CD14-positive monocyte (primary cell): ENCODE measurements at regions not wholly inside any gene's neighbourhood (a gene's known extent, or its start where the extent isn't known, plus 50 kb on each side); places are given as distances from the start of the nearest gene placed in this dataset.

ENCODE experiments used
- DNase-seq, 3 donors: peaks; one replicate each; pipeline ENCODE4 v3.0.0-alpha.2; 2011 to 2022
- H2AFZ ChIP-seq: 2 replicates; pipeline ENCODE4 v1.6.0; 2012; ENCODE audit warnings: mild to moderate bottlenecking, low read depth, low read length, inconsistent platforms; ENCODE audit not compliant: insufficient read depth, poor library complexity, severe bottlenecking
- H3K27ac ChIP-seq, 2 donors: 1 replicate in 1 of 2; 2 replicates in 1 of 2; pipeline ENCODE4 v1.5.1; 2012 to 2013; ENCODE audit warnings: low read length in 2 of 2, control low read depth in 1 of 2, inconsistent platforms in 1 of 2, low read depth in 1 of 2, mild to moderate bottlenecking in 1 of 2
- H3K27me3 ChIP-seq, 2 donors: one replicate each; pipeline versions ENCODE4 v1.6.0 to v1.6.1; 2011 to 2013; ENCODE audit warnings: low read length in 2 of 2; ENCODE audit not compliant: control insufficient read depth in 2 of 2, insufficient read depth in 2 of 2
- H3K36me3 ChIP-seq, 2 donors: replicated peaks in 1 of 2; 1 replicate in 1 of 2; 2 replicates in 1 of 2; pipeline versions ENCODE4 v1.5.1 to v1.6.1; 2012 to 2013; ENCODE audit warnings: low read length in 2 of 2, control low read depth in 1 of 2, inconsistent platforms in 1 of 2, mild to moderate bottlenecking in 1 of 2; ENCODE audit not compliant: insufficient read depth in 2 of 2, control insufficient read depth in 1 of 2
- H3K4me1 ChIP-seq, 2 donors: 1 replicate in 1 of 2; 2 replicates in 1 of 2; pipeline versions ENCODE4 v1.5.1 to v1.6.1; 2012 to 2013; ENCODE audit warnings: low read length in 2 of 2, control low read depth in 1 of 2, inconsistent platforms in 1 of 2, mild to moderate bottlenecking in 1 of 2, moderate library complexity in 1 of 2; ENCODE audit not compliant: insufficient read depth in 2 of 2, control insufficient read depth in 1 of 2
- H3K4me2 ChIP-seq: replicated peaks from 2 replicates; pipeline ENCODE3; 2012; ENCODE audit warnings: low read length, moderate library complexity, mild to moderate bottlenecking; ENCODE audit not compliant: poor library complexity, severe bottlenecking; ENCODE audit errors: extremely low read depth
- H3K4me3 ChIP-seq, 3 experiments: fragments of 200-600 bp in 1 of 3; sonication (generic) in 1 of 3; replicated peaks in 1 of 3; 1 replicate in 2 of 3; 2 replicates in 1 of 3; pipeline ENCODE4 v1.5.1; 2011 to 2013; ENCODE audit warnings: low read length in 3 of 3, mild to moderate bottlenecking in 3 of 3, control low read depth in 2 of 3, low read depth in 2 of 3, inconsistent platforms in 1 of 3, moderate library complexity in 1 of 3
- H3K79me2 ChIP-seq: 2 replicates; pipeline ENCODE4 v1.6.0; 2012; ENCODE audit warnings: mild to moderate bottlenecking, control low read depth, inconsistent platforms, low read length, moderate library complexity; ENCODE audit not compliant: insufficient read depth
- H3K9ac ChIP-seq: 2 replicates; pipeline ENCODE4 v1.6.0; 2017; ENCODE audit warnings: low read length, mild to moderate bottlenecking; ENCODE audit not compliant: insufficient read depth, poor library complexity, severe bottlenecking
- H3K9me3 ChIP-seq, 2 donors: replicated peaks in 1 of 2; 1 replicate in 1 of 2; 2 replicates in 1 of 2; pipeline versions ENCODE4 v1.5.1 to v1.6.1; 2012 to 2013; ENCODE audit warnings: low read length in 2 of 2, control low read depth in 1 of 2; ENCODE audit not compliant: control insufficient read depth in 1 of 2, insufficient read depth in 1 of 2
- H4K20me1 ChIP-seq: 2 replicates; pipeline ENCODE4 v1.6.0; 2012; ENCODE audit warnings: mild to moderate bottlenecking, low read length, control low read depth, moderate library complexity; ENCODE audit not compliant: insufficient read depth
- H3K27ac Mint-ChIP-seq, 7 donors: one replicate each; pipeline ENCODE4 v1.8.0; 2020; ENCODE audit warnings: mild to moderate bottlenecking in 7 of 7, mixed read lengths in 7 of 7, moderate library complexity in 6 of 7, inconsistent platforms in 2 of 7
- H3K27me3 Mint-ChIP-seq, 3 donors: one replicate each; pipeline ENCODE4 v1.8.0; 2021 to 2022; ENCODE audit warnings: low read depth in 3 of 3, mild to moderate bottlenecking in 3 of 3, mixed read lengths in 3 of 3, moderate library complexity in 3 of 3, inconsistent platforms in 1 of 3
- H3K36me3 Mint-ChIP-seq, 2 donors: one replicate each; pipeline ENCODE4 v1.8.0; 2020; ENCODE audit warnings: mixed read lengths in 2 of 2, inconsistent platforms in 1 of 2, mild to moderate bottlenecking in 1 of 2
- H3K4me1 Mint-ChIP-seq: one replicate; pipeline ENCODE4 v1.8.0; 2020; ENCODE audit warnings: mild to moderate bottlenecking, mixed read lengths
- H3K4me3 Mint-ChIP-seq, 2 donors: one replicate each; pipeline ENCODE4 v1.8.0; 2020; ENCODE audit warnings: mild to moderate bottlenecking in 2 of 2, mixed read lengths in 2 of 2, moderate library complexity in 1 of 2
- H3K9me3 Mint-ChIP-seq, 7 donors: one replicate each; pipeline ENCODE4 v1.8.0; 2020 to 2022; ENCODE audit warnings: mixed read lengths in 7 of 7, mild to moderate bottlenecking in 6 of 7, moderate library complexity in 6 of 7, inconsistent platforms in 2 of 7
- CTCF ChIP-seq: fragments of 200-600 bp; IDR thresholded peaks from one replicate; pipeline ENCODE4 v1.8.0; 2022; ENCODE audit warnings: antibody characterized with exemption, mild to moderate bottlenecking
- WGBS: methylation state at CpG from one replicate; pipeline ENCODE4 v1.1.5; 2013; ENCODE audit warnings: missing lambda C conversion rate; ENCODE audit not compliant: insufficient coverage; 5-methylcytosine and 5-hydroxymethylcytosine counted together
- intact Hi-C, 2 donors: fragments of 100-400 bp; cut with micrococcal nuclease; formaldehyde crosslinking; loops; one replicate each; pipeline versions ENCODE4 v1.15.0 to v1.15.1; 2023

- peaks cover 6 to 12% (median 8%) of the 10 kb centered on the region in 3 donors for H3K27me3 Mint-ChIP-seq
Observed at GRCh38 chr2:6748406-6749067, 117.2 kb downstream of the CMPK2 start.

GRCh38 chr2:6749962-6750361 lies 115.7 kb downstream of the CMPK2 start:
- Histone ChIP-seq H2AFZ (no peak overlapping the region), H3K9me3 (no peaks in the 10 kb centered on the region), H4K20me1 (no peaks in the 10 kb centered on the region), H3K79me2 (no peaks in the 10 kb centered on the region), H3K27me3 (no peaks in the 10 kb centered on the region), H3K36me3 (no peaks in the 10 kb centered on the region), H3K9ac (no peak overlapping the region), H3K4me2 (no peak overlapping the region), H3K4me3 (no peak overlapping the region), H3K4me1 (no peaks in the 10 kb centered on the region), H3K27ac (no peak overlapping the region)
- Mint-ChIP-seq H3K9me3 (peaks cover 0 to 7% (median 0%) of the 10 kb centered on the region in 7 donors), H3K4me3 (no peak overlapping the region), H3K27me3 (peaks cover 7 to 19% (median 10%) of the 10 kb centered on the region in 3 donors), H3K27ac (no peak overlapping the region), H3K4me1 (no peaks in the 10 kb centered on the region), H3K36me3 (no peaks in the 10 kb centered on the region)
- WGBS, result 70% methylated on average over 2 of the region's 2 CpGs
- intact Hi-C loops, result no loop called here
- no peak for DNase-seq
- TF ChIP-seq CTCF, result no peak

More at GRCh38 chr2:6748406-6749067, 117.2 kb downstream of the CMPK2 start:
- no peak overlapping the region for H3K27ac ChIP-seq
- H4K20me1 ChIP-seq, result no peaks in the 10 kb centered on the region
- H3K9me3 ChIP-seq, result no peaks in the 10 kb centered on the region
- no peaks in the 10 kb centered on the region for H3K79me2 ChIP-seq
- H2AFZ ChIP-seq, result no peak overlapping the region
- intact Hi-C loops, result no loop called here
- H3K9me3 Mint-ChIP-seq, result peaks cover 0 to 5% (median 0%) of the 10 kb centered on the region in 7 donors
- no peak overlapping the region for H3K4me2 ChIP-seq
- H3K4me3 Mint-ChIP-seq, result no peak overlapping the region
- H3K4me3 ChIP-seq, result no peak overlapping the region
- WGBS, result 13% methylated on average over 1 of the region's 8 CpGs
- TF ChIP-seq CTCF, result no peak
- DNase-seq, result no peak
- H3K4me1 Mint-ChIP-seq, result no peaks in the 10 kb centered on the region
- no peaks in the 10 kb centered on the region for H3K36me3 Mint-ChIP-seq
- H3K27me3 ChIP-seq, result no peaks in the 10 kb centered on the region
- H3K9ac ChIP-seq, result no peak overlapping the region
- H3K27ac Mint-ChIP-seq, result no peak overlapping the region
- no peaks in the 10 kb centered on the region for H3K36me3 ChIP-seq
- no peaks in the 10 kb centered on the region for H3K4me1 ChIP-seq
